ENCODE measurements at regions not wholly inside any gene's neighbourhood (a gene's known extent, or its start where the extent isn't known, plus 50 kb on each side); places are given as distances from the start of the nearest gene placed in this dataset.
"Not testable (repeated sequence)": the region's sequence is repeated elsewhere in the genome, so short reads cannot be mapped to it uniquely, and the experiment has no call there.

GRCh38 chr6:150456466-150456865 lies 87.7 kb downstream of the IYD start:
- FAIRE-seq (no peak), DNase-seq (ENCODE audit: insufficient read length, low spot score) (no peak)

- FAIRE-seq (no peak), DNase-seq (ENCODE audit: insufficient read length, low spot score) (no peak)
Observed at GRCh38 chr6:150456902-150457643, 88.3 kb downstream of the IYD start.

- DNase-seq (ENCODE audit: insufficient read length, low spot score) (no peak), FAIRE-seq (no peak)
Observed at GRCh38 chr6:150458579-150458978, 89.8 kb downstream of the IYD start.

- FAIRE-seq (no peak), DNase-seq (ENCODE audit: insufficient read length, low spot score) (no peak)
Observed at GRCh38 chr6:150463852-150464251, 95.0 kb downstream of the IYD start.

- FAIRE-seq = no peak
- DNase-seq (ENCODE audit: insufficient read length, low spot score) = no peak
Observed at GRCh38 chr6:150464966-150465365, 96.2 kb downstream of the IYD start.

- FAIRE-seq = no peak
- no peak for DNase-seq (ENCODE audit: insufficient read length, low spot score)
Observed at GRCh38 chr6:150465610-150466009, 96.8 kb downstream of the IYD start.

GRCh38 chr6:150466196-150466595 lies 97.4 kb downstream of the IYD start:
- DNase-seq (ENCODE audit: insufficient read length, low spot score) (no peak), FAIRE-seq (no peak)

GRCh38 chr6:150470131-150470530 lies 101.3 kb downstream of the IYD start:
- DNase-seq (ENCODE audit: insufficient read length, low spot score) (no peak), FAIRE-seq (no peak)

- no peak for DNase-seq (ENCODE audit: insufficient read length, low spot score)
- no peak for FAIRE-seq
Observed at GRCh38 chr6:150470960-150471665, 102.3 kb downstream of the IYD start.

GRCh38 chr6:150478656-150479545 lies 110.1 kb downstream of the IYD start:
- FAIRE-seq (no peak), DNase-seq (ENCODE audit: insufficient read length, low spot score) (no peak)

- peak; percentile 4 for FAIRE-seq
- DNase-seq (ENCODE audit: insufficient read length, low spot score) = no peak
Observed at GRCh38 chr6:150482883-150483409, 114.1 kb downstream of the IYD start.

- FAIRE-seq (no peak), DNase-seq (ENCODE audit: insufficient read length, low spot score) (no peak)
Observed at GRCh38 chr6:150485161-150485958, 114.3 kb upstream of the PLEKHG1 start.

GRCh38 chr6:150486048-150486447 lies 113.6 kb upstream of the PLEKHG1 start:
- no peak for DNase-seq (ENCODE audit: insufficient read length, low spot score)
- no peak for FAIRE-seq

- no peak for FAIRE-seq
- no peak for DNase-seq (ENCODE audit: insufficient read length, low spot score)
Observed at GRCh38 chr6:150490586-150490985, 109.1 kb upstream of the PLEKHG1 start.

GRCh38 chr6:150491131-150491810 lies 108.4 kb upstream of the PLEKHG1 start:
- FAIRE-seq = peak; percentile 98
- peak; percentile 38 for DNase-seq (ENCODE audit: insufficient read length, low spot score)

GRCh38 chr6:150491811-150492172 lies 107.9 kb upstream of the PLEKHG1 start:
- no peak for FAIRE-seq

GRCh38 chr6:150492507-150492906 lies 107.2 kb upstream of the PLEKHG1 start:
- no peak for FAIRE-seq
- no peak for DNase-seq (ENCODE audit: insufficient read length, low spot score)

More at GRCh38 chr6:150491811-150492172, 107.9 kb upstream of the PLEKHG1 start:
- no peak for DNase-seq (ENCODE audit: insufficient read length, low spot score)

GRCh38 chr6:150492941-150493340 lies 106.7 kb upstream of the PLEKHG1 start:
- FAIRE-seq = no peak

GRCh38 chr6:150493552-150493951 lies 106.1 kb upstream of the PLEKHG1 start:
- not testable (repeated sequence) for DNase-seq (ENCODE audit: insufficient read length, low spot score); FAIRE-seq

More at GRCh38 chr6:150492941-150493340, 106.7 kb upstream of the PLEKHG1 start:
- no peak for DNase-seq (ENCODE audit: insufficient read length, low spot score)

GRCh38 chr6:150494241-150494640 lies 105.4 kb upstream of the PLEKHG1 start:
- FAIRE-seq (no peak), DNase-seq (ENCODE audit: insufficient read length, low spot score) (no peak)

Measured in GM19239 (cell line).